Ishikawa (cell line): ENCODE measurements at regions not wholly inside any gene's neighbourhood (a gene's known extent, or its start where the extent isn't known, plus 50 kb on each side); places are given as distances from the start of the nearest gene placed in this dataset.

ENCODE experiments used
- CEBPB ChIP-seq: IDR thresholded peaks from 2 replicates; pipeline ENCODE4 v1.6.1; 2012
- CREB1 ChIP-seq: IDR thresholded peaks from 2 replicates; pipeline ENCODE4 v1.6.1; 2012; ENCODE audit warnings: low read depth
- EGR1 ChIP-seq: IDR thresholded peaks from 2 replicates; pipeline ENCODE4 v1.6.1; 2012
- EP300 ChIP-seq: IDR thresholded peaks from 2 replicates; pipeline ENCODE4 v1.6.1; 2012; ENCODE audit warnings: borderline replicate concordance
- FOXM1 ChIP-seq: IDR thresholded peaks from 2 replicates; pipeline ENCODE4 v1.6.1; 2012; ENCODE audit warnings: low read depth, borderline replicate concordance
- NFIC ChIP-seq: IDR thresholded peaks from 2 replicates; pipeline ENCODE4 v1.6.1; 2012
- RAD21 ChIP-seq: IDR thresholded peaks from 2 replicates; pipeline ENCODE4 v1.6.1; 2012; ENCODE audit warnings: low read depth
- TAF1 ChIP-seq: IDR thresholded peaks from 2 replicates; pipeline ENCODE4 v1.6.1; 2012; ENCODE audit warnings: low read depth, mild to moderate bottlenecking
- TCF12 ChIP-seq: IDR thresholded peaks from 2 replicates; pipeline ENCODE4 v1.6.1; 2012; ENCODE audit warnings: low read depth
- TEAD4 ChIP-seq: IDR thresholded peaks from 2 replicates; pipeline ENCODE4 v1.6.1; 2012
- YY1 ChIP-seq: IDR thresholded peaks from 2 replicates; pipeline ENCODE4 v1.6.1; 2012; ENCODE audit warnings: low read depth
- ZBTB7A ChIP-seq: IDR thresholded peaks from 2 replicates; pipeline ENCODE4 v1.6.1; 2012; ENCODE audit warnings: low read depth
- TF ChIP-seq, protein P1 (sequence below): IDR thresholded peaks from 2 replicates; pipeline ENCODE4 v1.6.1; 2012
- TF ChIP-seq, protein P2 (sequence below): IDR thresholded peaks from 2 replicates; pipeline ENCODE4 v1.6.1; 2012; ENCODE audit warnings: low read depth, mild to moderate bottlenecking
- TF ChIP-seq, protein P3 (sequence below): IDR thresholded peaks from 2 replicates; pipeline ENCODE4 v1.6.1; 2012

DNA sequence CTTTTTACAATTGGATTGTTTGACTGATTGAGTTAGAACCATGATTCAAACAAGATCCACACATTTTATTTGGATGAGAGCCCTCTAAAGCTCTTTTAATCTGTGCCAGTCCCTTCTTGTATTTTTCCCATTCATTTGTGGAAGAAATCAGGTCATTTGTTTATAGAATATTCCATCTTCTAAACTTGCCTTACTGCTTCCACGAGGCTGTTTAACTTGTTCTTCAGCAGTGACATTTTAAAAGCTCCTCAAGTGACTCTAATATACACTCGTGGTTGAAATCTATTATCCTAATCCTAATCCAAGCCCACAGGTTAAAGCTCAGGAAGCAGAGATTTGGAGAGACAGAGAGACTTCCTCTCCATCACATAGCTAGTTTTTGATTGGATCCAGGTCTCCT, 155.4 kb upstream of the SVIL start:
- TF ChIP-seq, protein P1, sequence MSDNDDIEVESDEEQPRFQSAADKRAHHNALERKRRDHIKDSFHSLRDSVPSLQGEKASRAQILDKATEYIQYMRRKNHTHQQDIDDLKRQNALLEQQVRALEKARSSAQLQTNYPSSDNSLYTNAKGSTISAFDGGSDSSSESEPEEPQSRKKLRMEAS, result no peak

DNA sequence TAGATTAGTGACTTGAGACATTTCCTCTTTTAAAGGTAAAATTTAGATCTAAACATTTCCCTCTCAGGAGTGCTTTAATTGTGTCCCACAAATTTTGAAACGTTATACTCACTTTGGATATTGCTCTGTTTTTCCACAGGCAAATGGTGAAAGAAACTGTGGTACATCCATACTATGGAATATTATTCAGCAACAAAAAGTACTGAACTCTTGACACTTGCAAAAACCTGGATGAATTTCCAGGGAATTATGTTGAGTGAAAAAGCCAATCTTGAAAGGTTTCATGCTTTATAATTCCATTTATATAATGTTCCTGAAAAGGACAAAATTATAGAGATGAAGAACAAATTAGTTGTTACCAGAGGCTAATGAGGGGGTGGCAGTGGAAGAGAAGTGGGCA, 153.3 kb upstream of the SVIL start:
- TF ChIP-seq ZBTB7A (no peak), RAD21 (no peak), TCF12 (no peak), EGR1 (no peak), EP300 (no peak), CREB1 (no peak), FOXM1 (no peak)
- TF ChIP-seq, protein P2, sequence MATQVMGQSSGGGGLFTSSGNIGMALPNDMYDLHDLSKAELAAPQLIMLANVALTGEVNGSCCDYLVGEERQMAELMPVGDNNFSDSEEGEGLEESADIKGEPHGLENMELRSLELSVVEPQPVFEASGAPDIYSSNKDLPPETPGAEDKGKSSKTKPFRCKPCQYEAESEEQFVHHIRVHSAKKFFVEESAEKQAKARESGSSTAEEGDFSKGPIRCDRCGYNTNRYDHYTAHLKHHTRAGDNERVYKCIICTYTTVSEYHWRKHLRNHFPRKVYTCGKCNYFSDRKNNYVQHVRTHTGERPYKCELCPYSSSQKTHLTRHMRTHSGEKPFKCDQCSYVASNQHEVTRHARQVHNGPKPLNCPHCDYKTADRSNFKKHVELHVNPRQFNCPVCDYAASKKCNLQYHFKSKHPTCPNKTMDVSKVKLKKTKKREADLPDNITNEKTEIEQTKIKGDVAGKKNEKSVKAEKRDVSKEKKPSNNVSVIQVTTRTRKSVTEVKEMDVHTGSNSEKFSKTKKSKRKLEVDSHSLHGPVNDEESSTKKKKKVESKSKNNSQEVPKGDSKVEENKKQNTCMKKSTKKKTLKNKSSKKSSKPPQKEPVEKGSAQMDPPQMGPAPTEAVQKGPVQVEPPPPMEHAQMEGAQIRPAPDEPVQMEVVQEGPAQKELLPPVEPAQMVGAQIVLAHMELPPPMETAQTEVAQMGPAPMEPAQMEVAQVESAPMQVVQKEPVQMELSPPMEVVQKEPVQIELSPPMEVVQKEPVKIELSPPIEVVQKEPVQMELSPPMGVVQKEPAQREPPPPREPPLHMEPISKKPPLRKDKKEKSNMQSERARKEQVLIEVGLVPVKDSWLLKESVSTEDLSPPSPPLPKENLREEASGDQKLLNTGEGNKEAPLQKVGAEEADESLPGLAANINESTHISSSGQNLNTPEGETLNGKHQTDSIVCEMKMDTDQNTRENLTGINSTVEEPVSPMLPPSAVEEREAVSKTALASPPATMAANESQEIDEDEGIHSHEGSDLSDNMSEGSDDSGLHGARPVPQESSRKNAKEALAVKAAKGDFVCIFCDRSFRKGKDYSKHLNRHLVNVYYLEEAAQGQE, result no peak

DNA sequence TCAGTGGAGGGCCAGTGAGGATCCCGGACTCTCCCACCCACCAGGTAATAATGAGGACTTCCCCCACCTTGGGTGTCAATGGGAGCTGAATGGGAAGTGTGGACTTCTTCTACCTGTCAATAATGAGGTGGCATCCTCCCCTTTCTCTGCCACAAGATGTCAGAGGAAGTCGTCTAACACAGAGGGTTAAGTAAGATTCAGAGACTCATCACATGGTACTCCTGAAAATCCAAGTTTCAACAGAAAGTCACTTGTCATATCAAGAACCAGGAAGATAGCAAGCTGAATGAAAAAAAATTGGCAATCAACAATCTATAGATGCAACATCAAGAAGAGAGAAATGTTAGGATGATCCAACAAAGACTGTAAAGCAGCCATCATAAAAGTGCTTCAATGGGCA, 150.9 kb upstream of the SVIL start:
- TF ChIP-seq EGR1, result no peak

DNA sequence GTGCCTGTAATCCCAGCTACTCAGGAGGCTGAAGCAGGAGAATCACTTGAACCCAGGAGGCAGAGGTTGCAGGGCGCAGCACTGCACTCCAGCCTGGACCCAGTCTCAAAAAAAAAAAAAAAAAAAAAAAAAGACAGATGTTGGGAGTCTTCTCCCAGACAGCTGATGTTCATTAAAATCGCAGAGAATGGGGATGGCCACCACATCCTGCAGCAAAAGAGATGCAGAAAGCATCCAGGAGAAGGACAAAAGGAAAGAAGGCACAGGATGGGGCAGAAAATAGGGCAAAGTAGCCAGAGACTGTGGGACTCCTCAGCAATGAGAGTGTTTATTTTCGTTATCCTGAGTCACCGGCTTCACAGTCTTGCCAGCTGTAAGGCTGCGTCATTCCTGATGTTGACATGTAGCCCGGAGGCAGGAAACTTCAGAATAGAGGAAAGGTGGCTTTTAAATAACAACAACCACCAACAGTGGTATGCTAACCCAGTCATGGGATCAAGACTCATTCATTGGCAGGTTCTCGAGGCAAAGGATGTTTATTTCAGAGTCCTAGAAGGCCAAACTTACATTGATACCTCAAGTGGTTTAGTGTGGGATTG, 149.5 kb upstream of the SVIL start:
- no peak for TF ChIP-seq TCF12

DNA sequence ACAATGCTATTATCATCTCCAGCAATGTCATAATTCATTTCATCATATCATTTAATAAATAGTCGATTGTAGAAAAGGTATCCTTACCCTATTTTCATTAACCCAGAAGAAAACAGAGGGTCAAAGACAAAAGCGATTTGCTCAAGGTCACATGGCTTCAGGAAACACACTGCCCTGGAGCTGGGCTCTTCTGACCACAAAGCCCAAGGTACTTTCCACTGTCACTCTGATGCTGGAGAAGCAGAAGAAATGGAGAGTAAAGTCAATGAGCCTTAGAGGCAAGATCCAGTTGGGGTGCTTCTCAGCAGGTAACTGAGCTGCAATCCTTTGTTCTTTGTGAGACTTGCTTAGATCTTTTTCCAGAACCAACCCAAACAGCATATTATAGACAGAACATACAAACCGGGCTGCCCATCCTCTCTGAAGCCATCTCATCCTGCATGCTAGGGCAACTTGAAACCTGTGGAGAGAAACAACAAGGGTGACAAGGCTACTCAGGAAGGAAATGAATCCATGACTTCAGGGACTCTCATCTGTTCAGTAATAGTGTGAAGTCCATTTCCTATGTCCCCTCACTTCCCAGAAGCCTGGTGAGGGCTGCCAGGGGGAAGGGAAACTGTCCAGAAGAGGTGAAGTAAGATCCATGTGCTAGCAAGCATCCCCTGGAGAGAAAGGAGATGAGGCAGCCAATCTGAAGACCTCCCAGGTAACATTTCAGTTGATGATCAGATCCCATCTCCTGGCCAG, 148.6 kb upstream of the SVIL start:
- no peak for TF ChIP-seq CEBPB
- TF ChIP-seq CREB1, result no peak
- no peak for TF ChIP-seq RAD21

DNA sequence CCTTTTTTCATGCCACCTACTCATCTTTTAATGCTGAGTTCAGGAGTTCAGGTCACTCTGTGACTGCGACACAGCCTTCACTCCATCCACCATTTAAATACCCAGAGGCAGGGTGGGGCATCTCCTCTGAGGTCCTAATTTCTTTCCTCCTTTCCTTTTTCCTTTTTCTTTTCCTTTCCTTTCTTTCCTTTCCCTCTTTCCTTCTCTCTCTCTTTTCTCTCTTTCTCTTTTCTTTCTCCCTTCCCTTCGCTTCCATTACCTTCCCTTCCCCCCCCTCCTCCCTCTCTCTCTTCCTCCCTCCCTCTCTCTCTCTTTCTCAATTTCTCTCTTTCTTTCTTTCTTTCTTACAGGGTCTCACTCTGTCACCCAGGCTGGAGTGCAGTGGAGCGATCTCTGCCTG, 145.9 kb upstream of the SVIL start:
- TF ChIP-seq, protein P2, result no peak
- TF ChIP-seq YY1 (no peak), EP300 (no peak), TCF12 (no peak), TEAD4 (no peak), CEBPB (no peak), FOXM1 (no peak), NFIC (no peak), CREB1 (no peak), RAD21 (no peak), ZBTB7A (no peak), TAF1 (no peak), EGR1 (no peak)
- TF ChIP-seq, protein P1, result no peak
- TF ChIP-seq, protein P3, sequence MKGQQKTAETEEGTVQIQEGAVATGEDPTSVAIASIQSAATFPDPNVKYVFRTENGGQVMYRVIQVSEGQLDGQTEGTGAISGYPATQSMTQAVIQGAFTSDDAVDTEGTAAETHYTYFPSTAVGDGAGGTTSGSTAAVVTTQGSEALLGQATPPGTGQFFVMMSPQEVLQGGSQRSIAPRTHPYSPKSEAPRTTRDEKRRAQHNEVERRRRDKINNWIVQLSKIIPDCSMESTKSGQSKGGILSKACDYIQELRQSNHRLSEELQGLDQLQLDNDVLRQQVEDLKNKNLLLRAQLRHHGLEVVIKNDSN, result no peak

DNA sequence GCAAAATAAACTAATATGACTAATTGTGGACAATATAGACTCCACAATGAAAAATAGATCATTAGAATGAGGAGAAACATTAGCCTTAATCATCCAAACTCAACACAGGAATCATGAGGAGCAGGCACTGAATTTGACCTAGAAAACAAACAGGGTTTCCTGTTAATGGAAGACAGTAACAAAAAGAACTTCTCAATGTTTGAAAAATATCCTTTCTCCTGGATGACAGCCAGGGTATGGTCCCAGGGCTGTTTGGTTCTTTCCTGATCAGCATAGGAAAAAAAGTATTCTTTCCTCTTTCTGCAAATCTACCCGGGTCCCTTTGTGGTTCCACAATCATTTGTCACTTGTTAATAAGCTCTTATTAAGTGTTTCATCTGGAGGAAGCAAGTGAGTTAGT, 145.3 kb upstream of the SVIL start:
- TF ChIP-seq, protein P2, result no peak
- TF ChIP-seq FOXM1, result no peak
- TF ChIP-seq CEBPB, result no peak
